SK-N-SH (cell line): ENCODE measurements at regions not wholly inside any gene's neighbourhood (a gene's known extent, or its start where the extent isn't known, plus 50 kb on each side); places are given as distances from the start of the nearest gene placed in this dataset.

Experiments
- CTCF ChIA-PET: fragments of 300-600, 350-600 bp; formaldehyde crosslinking; extraction: SDS; loops from one replicate; lab custom pipeline; 2021; lab: Yijun Ruan, JAX
- POLR2A ChIA-PET: fragments of 350-600 bp; sonication (Branson Sonifier 250); formaldehyde crosslinking; extraction: SDS; loops from one replicate; lab custom pipeline; 2020; ENCODE audit warnings: antibody characterized with exemption, inconsistent platforms; lab: Yijun Ruan, JAX
- DNase-seq: peaks from one replicate; pipeline ENCODE4 v3.0.0; 2012
- H2AFZ ChIP-seq: fragments of 200-600 bp; sonication (generic); 2 replicates; pipeline ENCODE4 v1.8.1; 2016; ENCODE audit warnings: antibody characterized with exemption, mild to moderate bottlenecking, low read depth
- H3F3A ChIP-seq: fragments of 200-600 bp; sonication (generic); replicated peaks from 2 replicates; pipeline ENCODE3; 2016; ENCODE audit warnings: antibody characterized with exemption, mild to moderate bottlenecking; ENCODE audit not compliant: insufficient read depth
- H3K27ac ChIP-seq, 2 experiments: fragments of 200-500 bp in 1 of 2; fragments of 200-600 bp in 1 of 2; sonication (Bioruptor generic) in 1 of 2; sonication (generic), shearing (Covaris generic) in 1 of 2; 2 replicates each; pipeline versions ENCODE4 v1.5.1 to v1.6.1; 2014 to 2016; ENCODE audit warnings: low read depth in 2 of 2, inconsistent platforms in 1 of 2, low read length in 1 of 2, mild to moderate bottlenecking in 1 of 2, mixed read lengths in 1 of 2
- H3K27me3 ChIP-seq: fragments of 200-600 bp; sonication (generic), shearing (Covaris generic); 2 replicates; pipeline ENCODE4 v1.6.1; 2016; ENCODE audit warnings: mixed run types; ENCODE audit not compliant: insufficient read depth
- H3K36me3 ChIP-seq, 2 experiments: fragments of 200-500 bp in 1 of 2; fragments of 200-600 bp in 1 of 2; sonication (Bioruptor generic) in 1 of 2; sonication (generic) in 1 of 2; replicated peaks in 1 of 2; 2 replicates each; pipeline versions ENCODE3 to v1.5.1; 2014 to 2016; ENCODE audit warnings: low read length in 1 of 2, mild to moderate bottlenecking in 1 of 2; ENCODE audit not compliant: insufficient read depth in 2 of 2, control insufficient read depth in 1 of 2
- H3K4me1 ChIP-seq, 2 experiments: fragments of 200-500 bp in 1 of 2; fragments of 200-600 bp in 1 of 2; sonication (Bioruptor generic) in 1 of 2; sonication (generic), shearing (Covaris generic) in 1 of 2; 2 replicates each; pipeline versions ENCODE4 v1.5.1 to v1.6.1; 2014 to 2016; ENCODE audit warnings: low read depth in 1 of 2, low read length in 1 of 2, mixed run types in 1 of 2; ENCODE audit not compliant: insufficient read depth in 2 of 2, control insufficient read depth in 1 of 2
- H3K4me2 ChIP-seq: fragments of 200-600 bp; sonication (generic), shearing (Covaris generic); 2 replicates; pipeline ENCODE4 v1.6.1; 2017; ENCODE audit warnings: mixed run types
- H3K4me3 ChIP-seq, 2 experiments: fragments of 200-500 bp in 1 of 2; fragments of 200-600 bp in 1 of 2; sonication (Bioruptor generic) in 1 of 2; sonication (generic), shearing (Covaris generic) in 1 of 2; 2 replicates each; pipeline versions ENCODE4 v1.5.1 to v1.8.1; 2014 to 2016; ENCODE audit warnings: low read depth in 2 of 2, inconsistent platforms in 1 of 2, low read length in 1 of 2, mild to moderate bottlenecking in 1 of 2, mixed read lengths in 1 of 2, moderate library complexity in 1 of 2
- H3K79me2 ChIP-seq: fragments of 200-600 bp; sonication (generic); 2 replicates; pipeline ENCODE4 v1.8.1; 2017; ENCODE audit warnings: mild to moderate bottlenecking; ENCODE audit not compliant: insufficient read depth
- H3K9ac ChIP-seq: fragments of 200-600 bp; sonication (generic); 2 replicates; pipeline ENCODE4 v1.6.1; 2017; ENCODE audit warnings: mixed run types
- H3K9me2 ChIP-seq: fragments of 200-600 bp; sonication (generic); 2 replicates; pipeline ENCODE4 v1.6.1; 2017; ENCODE audit warnings: mixed run types
- H3K9me3 ChIP-seq: fragments of 200-600 bp; sonication (generic); 2 replicates; pipeline ENCODE4 v1.6.1; 2017; ENCODE audit warnings: mixed run types, mild to moderate bottlenecking, moderate library complexity
- H4K20me1 ChIP-seq: fragments of 200-600 bp; sonication (generic); 2 replicates; pipeline ENCODE4 v1.6.1; 2017; ENCODE audit warnings: mild to moderate bottlenecking, mixed run types; ENCODE audit not compliant: insufficient read depth
- CHD2 ChIP-seq: fragments of 150-350 bp; IDR thresholded peaks from 2 replicates; pipeline ENCODE4 v1.6.1; 2018; ENCODE audit warnings: low read length; ENCODE audit not compliant: partially characterized antibody
- CTCF ChIP-seq: fragments of 200-600 bp; sonication (generic); IDR thresholded peaks from 2 replicates; pipeline ENCODE4 v1.6.1; 2017; ENCODE audit warnings: antibody characterized with exemption, mild to moderate bottlenecking, moderate library complexity
- ELF1 ChIP-seq: IDR thresholded peaks from 2 replicates; pipeline ENCODE4 v1.4.0; 2012
- EP300 ChIP-seq, 2 experiments: IDR thresholded peaks; 2 replicates each; pipeline versions ENCODE4 v1.4.0 to v1.6.1; 2012; ENCODE audit warnings: borderline replicate concordance in 1 of 2, low read depth in 1 of 2, low read length in 1 of 2
- EZH2phosphoT487 ChIP-seq: fragments of 200-600 bp; sonication (generic); IDR thresholded peaks from 2 replicates; pipeline ENCODE4 v1.6.1; 2017; ENCODE audit warnings: low read depth, mixed run types, mild to moderate bottlenecking, antibody characterized with exemption, moderate library complexity, borderline replicate concordance
- FOXJ3 ChIP-seq: sonication (generic); formaldehyde crosslinking; IDR thresholded peaks from 2 replicates; pipeline ENCODE4 v1.5.1; 2020; ENCODE audit warnings: mild to moderate bottlenecking, missing genetic modification reagents
- GABPA ChIP-seq: IDR thresholded peaks from 2 replicates; pipeline ENCODE4 v1.4.0; 2012; ENCODE audit warnings: low read depth, mild to moderate bottlenecking
- GATA2 ChIP-seq: sonication (generic); formaldehyde crosslinking; IDR thresholded peaks from 2 replicates; pipeline ENCODE4 v1.5.0; 2020; ENCODE audit warnings: mild to moderate bottlenecking, missing genetic modification reagents
- IRF3 ChIP-seq: fragments of 150-350 bp; IDR thresholded peaks from 2 replicates; pipeline ENCODE4 v1.6.1; 2016; ENCODE audit warnings: mild to moderate bottlenecking, low read depth, low read length
- MAX ChIP-seq: IDR thresholded peaks from 2 replicates; pipeline ENCODE4 v1.4.0; 2012; ENCODE audit warnings: low read depth
- NFIC ChIP-seq: IDR thresholded peaks from 2 replicates; pipeline ENCODE4 v1.4.0; 2012; ENCODE audit warnings: borderline replicate concordance
- PBX3 ChIP-seq: IDR thresholded peaks from 2 replicates; pipeline ENCODE4; 2012
- RAD21 ChIP-seq: IDR thresholded peaks from 2 replicates; pipeline ENCODE4 v1.6.1; 2012; ENCODE audit warnings: mild to moderate bottlenecking, low read length
- RCOR1 ChIP-seq: fragments of 150-350 bp; IDR thresholded peaks from 2 replicates; pipeline ENCODE4 v1.6.1; 2017; ENCODE audit warnings: antibody characterized with exemption, low read length
- RXRA ChIP-seq: IDR thresholded peaks from 2 replicates; pipeline ENCODE4 v1.4.0; 2012; ENCODE audit warnings: low read depth, mild to moderate bottlenecking, borderline replicate concordance
- TAF1 ChIP-seq: IDR thresholded peaks from 2 replicates; pipeline ENCODE4 v1.6.1; 2012; ENCODE audit warnings: low read depth, mild to moderate bottlenecking, low read length, moderate library complexity, borderline replicate concordance
- TEAD4 ChIP-seq: IDR thresholded peaks from 2 replicates; pipeline ENCODE4 v1.4.0; 2012; ENCODE audit warnings: mild to moderate bottlenecking, borderline replicate concordance; ENCODE audit not compliant: insufficient read depth
- USF2 ChIP-seq: fragments of 150-350 bp; IDR thresholded peaks from 2 replicates; pipeline ENCODE4 v1.6.1; 2017; ENCODE audit warnings: antibody characterized with exemption, low read length, low read depth, borderline replicate concordance
- YY1 ChIP-seq: IDR thresholded peaks from 2 replicates; pipeline ENCODE4 v1.4.0; 2012; ENCODE audit warnings: low read depth, mild to moderate bottlenecking
- WGBS: methylation state at CpG from one replicate; pipeline ENCODE4 v1.1.6; 2017; ENCODE audit warnings: low lambda C conversion rate; 5-methylcytosine and 5-hydroxymethylcytosine counted together

GRCh38 chr15:62889734-62890505 lies 152.6 kb upstream of the TPM1 start:
- H3K4me3 ChIP-seq: no peak overlapping the region

More at GRCh38 chr15:62889734-62890505, 152.6 kb upstream of the TPM1 start:
- H3K9ac ChIP-seq: no peak overlapping the region
- peak overlapping the region in 1 of 2 experiments; percentile 97; a peak in 2 of 4 replicates for H3K27ac ChIP-seq
- CTCF ChIA-PET: interaction anchor here (1.2 kb wide), 1 partner anchor 11 kb away, joined by 4 read pairs; no protein-coding TSS in a partner anchor
- H3K9me2 ChIP-seq: no peaks in the 10 kb centered on the region
- no peak for TF ChIP-seq YY1
- no peak for TF ChIP-seq IRF3
- no peak for TF ChIP-seq EP300 (IDR thresholded peaks at IDR 0.05; ENCODE audit: borderline replicate concordance in 1 of 2, low read depth in 1 of 2, low read length in 1 of 2)
- no peak for TF ChIP-seq RCOR1
- TF ChIP-seq TEAD4: no peak
- TF ChIP-seq GATA2 (CRISPR knock-in tag): no peak
- TF ChIP-seq NFIC: no peak
- TF ChIP-seq MAX: no peak
- TF ChIP-seq EZH2phosphoT487: no peak
- no peak for TF ChIP-seq PBX3
- no peak for TF ChIP-seq GABPA
- no peak for TF ChIP-seq CHD2
- no peak for TF ChIP-seq RAD21
- TF ChIP-seq ELF1: no peak
- no peak for TF ChIP-seq TAF1
- no peak for TF ChIP-seq USF2
- TF ChIP-seq FOXJ3 (CRISPR knock-in tag): no peak
- TF ChIP-seq RXRA: no peak
- TF ChIP-seq CTCF: no peak; the same call in 1 of the 2 replicates
- TF ChIP-seq, all 33 proteins: peak for 0
- Histone ChIP-seq H3K36me3 (no peaks in the 10 kb centered on the region), H3K4me2 (no peak overlapping the region), H2AFZ (0 out of 2 replicates have a peak overlapping the region, but pooled peaks have one; percentile 5), H3K9me3 (no peaks in the 10 kb centered on the region), H4K20me1 (no peaks in the 10 kb centered on the region), H3K27me3 (no peaks in the 10 kb centered on the region), H3K4me1 (peaks cover 22 to 31% of the 10 kb centered on the region in 2 experiments), H3K79me2 (no peaks in the 10 kb centered on the region), H3F3A (peaks cover 47% of the 10 kb centered on the region)
- no peak for DNase-seq
- POLR2A ChIA-PET: interaction anchor here (1.2 kb wide), 1 partner anchor 158 kb away, joined by 4 read pairs; no protein-coding TSS in a partner anchor
- 89% methylated on average over 5 of the region's 5 CpGs for WGBS
